ENCODE measurements at regions not wholly inside any gene's neighbourhood (a gene's known extent, or its start where the extent isn't known, plus 50 kb on each side); places are given as distances from the start of the nearest gene placed in this dataset.

GRCh38 chr22:22749167-22749758, 104.8 kb downstream of the GGTLC2 start:
- TF ChIP-seq POLR2AphosphoS5 (IDR thresholded peaks at IDR 0.05; ENCODE audit: insufficient read depth in 1 of 2, low read depth in 1 of 2) (no peak), POLR2A (IDR thresholded peaks at IDR 0.05) (no peak)
